GM12872 (cell line): ENCODE measurements at regions not wholly inside any gene's neighbourhood (a gene's known extent, or its start where the extent isn't known, plus 50 kb on each side); places are given as distances from the start of the nearest gene placed in this dataset.

Experiments
- TF ChIP-seq, protein P1 (sequence below): IDR thresholded peaks from 3 replicates; pipeline ENCODE4 v1.5.1; 2011; ENCODE audit warnings: low read depth, mild to moderate bottlenecking, low read length, moderate library complexity; ENCODE audit not compliant: insufficient read depth

DNA sequence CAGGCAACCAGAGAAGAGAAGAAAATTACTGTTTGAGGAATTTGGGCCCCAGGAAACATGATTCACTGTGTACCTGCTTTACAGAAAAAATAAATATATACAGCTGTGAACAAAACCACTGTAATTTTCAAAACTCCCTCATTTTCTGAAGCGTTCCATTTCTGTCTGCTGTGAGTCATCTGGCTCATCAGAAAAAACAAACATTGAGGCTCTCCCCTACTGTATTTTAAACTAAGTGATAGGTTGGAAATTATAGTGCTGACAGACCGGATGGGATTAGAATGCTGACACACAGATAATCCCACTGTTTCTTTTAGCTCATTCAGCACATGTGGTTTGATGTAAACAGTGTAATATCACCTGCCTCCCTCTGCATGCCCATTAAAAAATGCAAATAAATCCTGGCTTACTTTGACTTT, 847.0 kb downstream of the TRIML1 start:
- TF ChIP-seq, protein P1, sequence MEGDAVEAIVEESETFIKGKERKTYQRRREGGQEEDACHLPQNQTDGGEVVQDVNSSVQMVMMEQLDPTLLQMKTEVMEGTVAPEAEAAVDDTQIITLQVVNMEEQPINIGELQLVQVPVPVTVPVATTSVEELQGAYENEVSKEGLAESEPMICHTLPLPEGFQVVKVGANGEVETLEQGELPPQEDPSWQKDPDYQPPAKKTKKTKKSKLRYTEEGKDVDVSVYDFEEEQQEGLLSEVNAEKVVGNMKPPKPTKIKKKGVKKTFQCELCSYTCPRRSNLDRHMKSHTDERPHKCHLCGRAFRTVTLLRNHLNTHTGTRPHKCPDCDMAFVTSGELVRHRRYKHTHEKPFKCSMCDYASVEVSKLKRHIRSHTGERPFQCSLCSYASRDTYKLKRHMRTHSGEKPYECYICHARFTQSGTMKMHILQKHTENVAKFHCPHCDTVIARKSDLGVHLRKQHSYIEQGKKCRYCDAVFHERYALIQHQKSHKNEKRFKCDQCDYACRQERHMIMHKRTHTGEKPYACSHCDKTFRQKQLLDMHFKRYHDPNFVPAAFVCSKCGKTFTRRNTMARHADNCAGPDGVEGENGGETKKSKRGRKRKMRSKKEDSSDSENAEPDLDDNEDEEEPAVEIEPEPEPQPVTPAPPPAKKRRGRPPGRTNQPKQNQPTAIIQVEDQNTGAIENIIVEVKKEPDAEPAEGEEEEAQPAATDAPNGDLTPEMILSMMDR: no peak

DNA sequence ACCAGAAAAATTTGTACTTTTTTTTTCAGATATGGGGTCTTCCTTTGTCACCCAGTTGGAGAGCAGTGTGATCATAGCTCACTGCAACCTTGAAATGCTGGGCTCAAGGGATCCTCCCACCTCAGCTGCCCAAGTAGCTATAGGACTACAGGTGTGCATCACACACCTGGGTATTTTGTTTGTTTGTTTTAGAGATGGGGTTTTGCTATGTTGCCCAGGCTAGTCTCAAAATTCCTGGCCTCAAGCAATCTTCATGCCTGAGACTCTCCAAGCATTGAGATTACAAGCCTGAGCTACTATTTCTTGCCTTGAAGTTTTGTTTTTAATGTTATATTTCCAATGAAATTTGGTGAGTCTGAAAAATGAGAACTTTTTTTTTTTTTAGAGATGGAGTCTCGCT, 847.8 kb downstream of the TRIML1 start:
- TF ChIP-seq, protein P1: no peak

DNA sequence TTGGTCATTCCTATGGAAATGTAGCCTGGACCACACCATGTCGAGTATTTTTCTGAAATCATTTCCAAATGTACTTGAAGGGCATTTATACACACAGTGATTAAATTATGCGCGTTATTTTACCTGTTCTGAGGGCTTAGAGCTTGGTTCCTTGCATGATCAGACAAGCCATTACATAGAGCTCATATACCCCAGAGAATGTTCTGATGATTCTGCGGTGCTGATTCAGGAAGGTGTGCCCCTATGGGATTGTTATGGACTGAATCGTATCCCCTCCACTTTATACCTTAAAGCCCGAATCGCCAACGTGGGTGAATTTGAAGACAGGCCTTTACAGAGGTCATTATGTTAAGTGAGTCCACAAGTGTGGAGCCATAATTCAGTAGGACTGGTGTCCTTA, 848.9 kb downstream of the TRIML1 start:
- TF ChIP-seq, protein P1: no peak

DNA sequence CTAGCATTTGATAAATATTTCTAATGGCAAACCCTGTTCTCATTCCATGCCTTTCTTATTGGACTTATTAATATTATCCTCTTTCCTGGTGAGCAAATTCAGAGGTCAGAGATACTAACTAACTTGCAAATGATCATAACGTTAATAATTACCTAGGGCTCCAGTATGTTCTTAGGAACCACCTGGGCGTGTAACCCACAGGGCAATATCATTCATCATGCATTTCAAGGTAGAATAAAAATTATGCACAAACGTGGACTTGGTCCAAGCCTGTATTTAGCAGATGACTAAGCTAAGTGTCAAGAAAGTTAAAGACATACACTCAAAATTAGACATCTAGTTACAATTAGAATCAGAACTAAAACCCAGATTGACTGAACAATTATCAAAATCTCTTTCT, 850.1 kb downstream of the TRIML1 start:
- TF ChIP-seq, protein P1: no peak

DNA sequence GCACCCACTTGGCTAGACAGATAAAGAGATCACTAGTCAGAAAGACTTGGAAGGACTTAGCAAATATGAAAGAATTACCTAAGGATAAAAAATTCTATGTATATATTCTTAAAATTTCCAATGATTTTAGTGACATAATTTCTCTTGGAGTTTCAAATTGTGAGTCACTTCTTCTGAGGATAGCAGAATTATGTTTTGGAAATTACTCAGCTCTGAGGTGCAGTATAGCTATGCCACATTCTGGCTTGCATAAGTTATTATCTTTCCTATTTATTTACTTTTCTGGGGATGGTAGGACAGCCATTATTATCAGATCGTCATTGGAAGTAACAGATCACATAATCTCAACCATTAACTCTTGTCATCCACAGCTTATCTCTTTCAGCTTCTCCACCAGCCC, 853.5 kb downstream of the TRIML1 start:
- TF ChIP-seq, protein P1: no peak

DNA sequence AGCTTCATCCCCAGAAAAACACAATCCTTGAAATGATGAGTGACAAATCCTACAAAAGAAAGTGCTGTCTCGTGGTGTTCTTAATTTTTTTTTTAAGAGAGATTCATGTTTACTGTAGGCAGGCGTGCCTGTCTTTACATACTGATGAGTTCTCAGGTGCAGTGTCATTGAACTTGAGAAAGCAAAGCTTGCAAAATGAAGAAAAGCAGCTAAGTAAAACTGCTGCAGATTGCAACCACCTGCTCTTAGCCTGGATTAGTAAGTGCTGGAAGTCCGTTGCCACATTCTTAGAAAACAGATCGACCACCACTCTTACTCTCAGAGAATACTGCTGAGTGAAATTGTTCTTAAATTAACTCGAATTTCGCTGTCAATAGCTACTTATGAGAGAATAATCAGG, 854.6 kb downstream of the TRIML1 start:
- TF ChIP-seq, protein P1: no peak

DNA sequence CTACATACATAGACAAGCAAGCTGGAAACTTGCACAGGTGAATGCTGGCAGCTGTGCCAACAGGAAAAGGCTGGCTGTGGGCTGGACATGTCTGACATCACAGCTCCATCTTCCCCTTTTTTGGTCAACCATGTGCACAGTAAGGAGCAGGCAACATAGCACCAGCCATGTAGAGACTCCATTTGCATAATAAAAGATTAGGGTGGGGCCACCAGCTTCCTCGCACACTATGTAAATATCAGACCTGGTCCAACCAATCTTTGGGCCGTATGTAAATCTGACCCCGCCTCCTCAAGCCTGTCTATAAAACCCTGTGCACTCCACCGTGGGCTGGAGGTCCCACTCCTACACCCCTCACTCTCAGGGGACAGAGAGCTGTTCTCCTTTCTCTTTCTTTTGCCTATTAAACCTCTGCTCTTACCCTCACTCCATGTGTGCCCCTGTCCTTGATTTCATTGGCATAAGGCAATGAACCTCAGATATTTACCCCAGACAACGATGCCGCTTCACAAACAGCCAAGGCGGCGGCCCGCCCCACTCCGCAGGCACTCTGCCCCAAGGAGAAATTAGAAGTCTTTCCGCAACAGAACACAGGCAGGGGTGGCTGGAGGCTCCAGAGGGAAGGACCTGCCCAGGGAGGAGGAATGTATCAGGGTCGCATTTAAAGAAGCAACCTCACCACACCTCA, 862.2 kb downstream of the TRIML1 start:
- TF ChIP-seq, protein P1: no peak
